Caco-2 (cell line): ENCODE measurements at regions not wholly inside any gene's neighbourhood (a gene's known extent, or its start where the extent isn't known, plus 50 kb on each side); places are given as distances from the start of the nearest gene placed in this dataset.

ENCODE experiments used
- BruUV-seq: library from RNA; stranded (reverse); fragments of 400-500 nt; replicated peaks from 2 replicates; lab custom pipeline; 2021; lab: Mats Ljungman, UMichigan
- CTCF ChIA-PET: fragments of 300-600 bp; sonication (Branson Sonifier 250); formaldehyde crosslinking; loops from one replicate; lab custom pipeline; 2022; ENCODE audit warnings: antibody characterized with exemption; lab: Charles Lee
- POLR2A ChIA-PET: fragments of 300-600 bp; sonication (Branson Sonifier 250); formaldehyde crosslinking; loops from one replicate; lab custom pipeline; 2022; ENCODE audit warnings: antibody characterized with exemption; lab: Charles Lee
- DNase-seq, 2 experiments: peaks; one replicate each; pipeline versions ENCODE4 v3.0.0 to v3.0.0-alpha.2; 2020 to 2022
- H3K27me3 ChIP-seq: replicated peaks from 2 replicates; pipeline ENCODE4 v1.6.0; 2011; ENCODE audit warnings: low read length; ENCODE audit not compliant: control insufficient read depth, insufficient read depth
- H3K36me3 ChIP-seq: 2 replicates; pipeline ENCODE4 v1.5.1; 2011; ENCODE audit warnings: low read length; ENCODE audit not compliant: control insufficient read depth, insufficient read depth
- H3K4me1 ChIP-seq: fragments of 250-450 bp; sonication (Bioruptor Pico); 2 replicates; pipeline ENCODE4 v1.5.1; 2020; ENCODE audit warnings: mild to moderate bottlenecking
- H3K4me3 ChIP-seq: 2 replicates; pipeline ENCODE4 v1.5.1; 2011; ENCODE audit warnings: low read depth, mild to moderate bottlenecking, control low read depth, low read length
- H3K9me3 ChIP-seq: fragments of 250-450 bp; sonication (Bioruptor Pico); 2 replicates; pipeline ENCODE4 v1.5.1; 2020; ENCODE audit warnings: mild to moderate bottlenecking, moderate library complexity
- H3K27ac Mint-ChIP-seq: one replicate; pipeline ENCODE4 v1.8.0; 2022; ENCODE audit warnings: mixed read lengths; ENCODE audit not compliant: unreplicated experiment
- H3K27me3 Mint-ChIP-seq: one replicate; pipeline ENCODE4 v1.8.0; 2022; ENCODE audit warnings: mixed read lengths; ENCODE audit not compliant: insufficient read depth, unreplicated experiment
- H3K36me3 Mint-ChIP-seq: one replicate; pipeline ENCODE4 v1.8.0; 2022; ENCODE audit warnings: mild to moderate bottlenecking, mixed read lengths; ENCODE audit not compliant: insufficient read depth, unreplicated experiment
- H3K4me1 Mint-ChIP-seq: one replicate; pipeline ENCODE4 v1.8.0; 2022; ENCODE audit warnings: low read depth, mixed read lengths; ENCODE audit not compliant: unreplicated experiment
- H3K4me3 Mint-ChIP-seq: one replicate; pipeline ENCODE4 v1.8.0; 2022; ENCODE audit warnings: mild to moderate bottlenecking, moderate library complexity, mixed read lengths; ENCODE audit not compliant: unreplicated experiment
- H3K9me3 Mint-ChIP-seq: one replicate; pipeline ENCODE4 v1.8.0; 2022; ENCODE audit warnings: mixed read lengths; ENCODE audit not compliant: unreplicated experiment
- intact Hi-C: fragments of 100-400 bp; cut with micrococcal nuclease; formaldehyde crosslinking; loops from one replicate; pipeline ENCODE4 v1.10.0; 2022; ENCODE audit not compliant: unreplicated experiment
- TF ChIP-seq, protein P1 (sequence below), 2 experiments: fragments of 200-600 bp in 1 of 2; IDR thresholded peaks; 1 replicate in 1 of 2; 2 replicates in 1 of 2; pipeline versions ENCODE4 v1.5.1 to v1.8.0; 2011 to 2022; ENCODE audit warnings: antibody characterized with exemption in 1 of 2, control low read depth in 1 of 2, inconsistent platforms in 1 of 2, low read depth in 1 of 2, low read length in 1 of 2, mild to moderate bottlenecking in 1 of 2, moderate library complexity in 1 of 2; ENCODE audit not compliant: insufficient read depth in 1 of 2, severe bottlenecking in 1 of 2, unreplicated experiment in 1 of 2

DNA sequence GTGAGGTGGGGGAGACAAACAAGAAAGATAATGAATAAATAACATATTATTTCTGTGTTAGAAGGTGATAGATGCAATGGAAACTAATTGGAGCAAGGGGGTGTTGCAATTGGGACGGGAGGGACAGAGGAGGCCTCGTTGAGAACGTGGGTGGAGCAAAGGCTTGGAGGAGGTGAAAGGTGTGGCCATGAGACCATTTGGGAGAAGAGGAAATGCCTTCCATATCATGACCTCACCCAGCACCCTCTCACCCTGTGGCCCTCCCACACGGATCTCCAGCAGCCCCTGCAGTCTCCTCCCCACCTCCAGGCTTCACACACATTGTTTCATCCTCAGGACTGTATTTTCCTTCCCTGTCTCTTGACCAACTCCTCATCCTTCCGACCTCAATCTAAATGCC lies 85.3 kb upstream of the ARHGAP29 start:
- TF ChIP-seq, protein P1, sequence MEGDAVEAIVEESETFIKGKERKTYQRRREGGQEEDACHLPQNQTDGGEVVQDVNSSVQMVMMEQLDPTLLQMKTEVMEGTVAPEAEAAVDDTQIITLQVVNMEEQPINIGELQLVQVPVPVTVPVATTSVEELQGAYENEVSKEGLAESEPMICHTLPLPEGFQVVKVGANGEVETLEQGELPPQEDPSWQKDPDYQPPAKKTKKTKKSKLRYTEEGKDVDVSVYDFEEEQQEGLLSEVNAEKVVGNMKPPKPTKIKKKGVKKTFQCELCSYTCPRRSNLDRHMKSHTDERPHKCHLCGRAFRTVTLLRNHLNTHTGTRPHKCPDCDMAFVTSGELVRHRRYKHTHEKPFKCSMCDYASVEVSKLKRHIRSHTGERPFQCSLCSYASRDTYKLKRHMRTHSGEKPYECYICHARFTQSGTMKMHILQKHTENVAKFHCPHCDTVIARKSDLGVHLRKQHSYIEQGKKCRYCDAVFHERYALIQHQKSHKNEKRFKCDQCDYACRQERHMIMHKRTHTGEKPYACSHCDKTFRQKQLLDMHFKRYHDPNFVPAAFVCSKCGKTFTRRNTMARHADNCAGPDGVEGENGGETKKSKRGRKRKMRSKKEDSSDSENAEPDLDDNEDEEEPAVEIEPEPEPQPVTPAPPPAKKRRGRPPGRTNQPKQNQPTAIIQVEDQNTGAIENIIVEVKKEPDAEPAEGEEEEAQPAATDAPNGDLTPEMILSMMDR (IDR thresholded peaks at IDR 0.05; ENCODE audit: insufficient read depth in 1 of 2, low read depth in 1 of 2, low read length in 1 of 2, severe bottlenecking in 1 of 2, unreplicated experiment in 1 of 2) = no peak
- H3K4me1 Mint-ChIP-seq = peaks cover 45% of the 10 kb centered on the region
- Histone ChIP-seq H3K9me3 (no peaks in the 10 kb centered on the region), H3K27me3 (no peaks in the 10 kb centered on the region), H3K4me3 (no peak overlapping the region), H3K4me1 (peaks cover 87% of the 10 kb centered on the region), H3K36me3 (no peaks in the 10 kb centered on the region)
- H3K36me3 Mint-ChIP-seq = no peaks in the 10 kb centered on the region
- POLR2A ChIA-PET = no interaction called here
- intact Hi-C loops = no loop called here
- peak overlapping the region; percentile 75 for H3K27ac Mint-ChIP-seq
- BruUV-seq = no TSS peak
- H3K9me3 Mint-ChIP-seq = no peaks in the 10 kb centered on the region
- no peaks in the 10 kb centered on the region for H3K27me3 Mint-ChIP-seq
- CTCF ChIA-PET = no interaction called here
- no peak overlapping the region for H3K4me3 Mint-ChIP-seq
- peak in 1 of 2 experiments; percentile 69 for DNase-seq

DNA sequence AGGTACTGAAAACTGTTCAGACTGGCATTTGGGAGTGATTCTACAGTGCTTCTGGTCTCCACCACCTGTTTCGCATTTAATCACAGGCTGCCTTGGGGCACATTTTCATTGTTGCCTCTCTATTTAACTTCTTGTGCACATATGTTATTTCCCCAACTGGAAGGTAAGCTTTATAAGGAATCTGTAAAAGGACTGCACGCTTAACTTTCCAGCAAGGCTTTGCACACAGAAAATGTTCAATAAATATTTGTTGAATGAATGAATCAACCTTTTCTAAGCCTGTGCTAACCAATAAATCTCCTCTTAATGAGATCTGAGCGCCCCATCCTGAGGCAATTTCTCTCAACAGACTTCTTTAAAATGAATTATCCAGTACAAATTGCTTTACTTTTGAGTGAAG lies 84.3 kb upstream of the ARHGAP29 start:
- Mint-ChIP-seq H3K4me3 (no peak overlapping the region), H3K27me3 (no peaks in the 10 kb centered on the region), H3K36me3 (no peaks in the 10 kb centered on the region), H3K27ac (no peak overlapping the region), H3K4me1 (peaks cover 37% of the 10 kb centered on the region), H3K9me3 (no peaks in the 10 kb centered on the region)
- no peak for DNase-seq
- POLR2A ChIA-PET = no interaction called here
- BruUV-seq = no TSS peak
- Histone ChIP-seq H3K27me3 (no peaks in the 10 kb centered on the region), H3K4me1 (peaks cover 89% of the 10 kb centered on the region), H3K36me3 (no peaks in the 10 kb centered on the region), H3K9me3 (no peaks in the 10 kb centered on the region), H3K4me3 (no peak overlapping the region)
- TF ChIP-seq, protein P1 (IDR thresholded peaks at IDR 0.05; ENCODE audit: insufficient read depth in 1 of 2, low read depth in 1 of 2, low read length in 1 of 2, severe bottlenecking in 1 of 2, unreplicated experiment in 1 of 2) = no peak
- intact Hi-C loops = no loop called here
- CTCF ChIA-PET = no interaction called here

DNA sequence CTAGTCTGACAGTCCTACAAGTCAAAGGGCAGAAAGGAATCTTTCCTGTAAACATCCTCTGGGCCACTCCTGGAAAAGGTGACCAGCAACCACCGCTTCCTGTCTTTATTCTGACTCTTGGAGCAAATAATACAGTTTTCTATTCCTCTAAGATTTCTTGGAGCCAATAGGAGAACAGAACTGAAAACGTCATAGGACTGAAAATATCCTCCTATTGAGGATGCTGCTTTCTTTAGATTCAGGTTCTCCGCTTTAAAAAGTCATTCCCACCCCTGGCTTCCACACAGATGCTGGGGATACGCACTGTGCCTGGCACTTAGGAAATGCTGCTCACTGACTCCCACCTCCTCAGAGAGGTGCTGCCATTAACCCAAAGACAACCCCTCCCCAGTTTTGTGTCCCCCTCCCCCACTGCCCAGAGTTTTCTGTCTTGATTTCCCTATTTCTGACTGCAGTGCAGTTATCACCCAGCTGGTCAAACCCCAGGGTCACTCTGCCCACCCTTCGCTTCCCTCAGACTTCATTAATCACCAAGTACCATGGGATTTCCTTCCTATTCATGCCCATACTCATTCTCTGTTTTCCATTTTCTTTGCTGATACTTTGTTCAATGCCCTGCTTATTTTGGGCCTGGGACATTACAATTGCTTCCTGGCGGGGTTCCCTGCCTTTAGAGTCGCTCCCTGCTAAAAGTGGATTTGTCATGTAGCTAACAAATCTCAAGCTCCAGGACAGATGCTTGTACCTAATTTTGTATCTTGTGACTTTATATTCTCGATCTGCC lies 82.1 kb upstream of the ARHGAP29 start:
- Mint-ChIP-seq H3K4me1 (peaks cover 45% of the 10 kb centered on the region), H3K4me3 (no peak overlapping the region), H3K27ac (peak overlapping the region; percentile 22), H3K36me3 (no peaks in the 10 kb centered on the region), H3K9me3 (no peaks in the 10 kb centered on the region), H3K27me3 (no peaks in the 10 kb centered on the region)
- H3K4me3 ChIP-seq = no peak overlapping the region
- H3K36me3 ChIP-seq = no peaks in the 10 kb centered on the region
- no peaks in the 10 kb centered on the region for H3K27me3 ChIP-seq
- peaks cover 92% of the 10 kb centered on the region for H3K4me1 ChIP-seq
- no peaks in the 10 kb centered on the region for H3K9me3 ChIP-seq
- TF ChIP-seq, protein P1 (IDR thresholded peaks at IDR 0.05; ENCODE audit: insufficient read depth in 1 of 2, low read depth in 1 of 2, low read length in 1 of 2, severe bottlenecking in 1 of 2, unreplicated experiment in 1 of 2) = no peak
- ChIA-PET POLR2A (no interaction called here), CTCF (no interaction called here)
- DNase-seq = no peak
- no TSS peak for BruUV-seq
- intact Hi-C loops = no loop called here
